H7 (cell line): ENCODE measurements at regions not wholly inside any gene's neighbourhood (a gene's known extent, or its start where the extent isn't known, plus 50 kb on each side); places are given as distances from the start of the nearest gene placed in this dataset.
"Not testable (repeated sequence)": the region's sequence is repeated elsewhere in the genome, so short reads cannot be mapped to it uniquely, and the experiment has no call there.

Experiments
- DNase-seq: peaks from one replicate; pipeline ENCODE4 v3.0.0; 2012
- H3K27me3 ChIP-seq: 2 replicates; pipeline ENCODE4 v1.6.0; 2011; ENCODE audit warnings: mild to moderate bottlenecking, low read length; ENCODE audit not compliant: control insufficient read depth, insufficient read depth
- H3K36me3 ChIP-seq: replicated peaks from 2 replicates; pipeline ENCODE4 v1.5.1; 2011; ENCODE audit warnings: low read length; ENCODE audit not compliant: control insufficient read depth, insufficient read depth
- H3K4me3 ChIP-seq: 2 replicates; pipeline ENCODE4 v1.5.1; 2011; ENCODE audit warnings: low read depth, mild to moderate bottlenecking, control low read depth, low read length, moderate library complexity; ENCODE audit not compliant: insufficient read depth

DNA sequence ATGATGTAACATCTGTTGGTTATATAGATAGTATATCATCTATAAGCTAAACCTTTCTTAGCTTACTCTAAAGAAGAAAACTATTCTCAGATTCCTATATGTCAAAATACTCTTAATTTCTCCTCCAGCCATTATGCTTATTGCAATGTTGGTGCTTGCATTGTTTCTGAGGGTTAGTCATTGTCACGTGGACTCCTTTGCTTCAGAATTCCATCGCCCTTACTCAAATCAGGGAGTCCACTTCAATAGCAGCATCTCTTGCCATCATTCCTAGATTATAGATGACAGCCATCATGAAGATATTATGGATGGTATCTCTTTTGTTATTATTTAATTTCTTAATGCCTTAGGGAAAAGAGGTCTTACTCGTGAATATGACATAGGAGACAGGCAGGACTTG lies 776.1 kb downstream of the TENT5A start:
- no peak for DNase-seq
- Histone ChIP-seq H3K36me3 (no peaks in the 10 kb centered on the region), H3K4me3 (no peak overlapping the region), H3K27me3 (no peaks in the 10 kb centered on the region)

- H3K36me3 ChIP-seq, result no peaks in the 10 kb centered on the region
- H3K27me3 ChIP-seq, result no peaks in the 10 kb centered on the region
- no peak for DNase-seq
- no peak overlapping the region for H3K4me3 ChIP-seq
Measured at GRCh38 chr6:80974579-80974978, 777.9 kb downstream of the TENT5A start.

- H3K36me3 ChIP-seq, result no peaks in the 10 kb centered on the region
- H3K27me3 ChIP-seq, result no peaks in the 10 kb centered on the region
- H3K4me3 ChIP-seq, result no peak overlapping the region
- DNase-seq, result no peak
Measured at GRCh38 chr6:80969439-80969838, 783.0 kb downstream of the TENT5A start.

DNA sequence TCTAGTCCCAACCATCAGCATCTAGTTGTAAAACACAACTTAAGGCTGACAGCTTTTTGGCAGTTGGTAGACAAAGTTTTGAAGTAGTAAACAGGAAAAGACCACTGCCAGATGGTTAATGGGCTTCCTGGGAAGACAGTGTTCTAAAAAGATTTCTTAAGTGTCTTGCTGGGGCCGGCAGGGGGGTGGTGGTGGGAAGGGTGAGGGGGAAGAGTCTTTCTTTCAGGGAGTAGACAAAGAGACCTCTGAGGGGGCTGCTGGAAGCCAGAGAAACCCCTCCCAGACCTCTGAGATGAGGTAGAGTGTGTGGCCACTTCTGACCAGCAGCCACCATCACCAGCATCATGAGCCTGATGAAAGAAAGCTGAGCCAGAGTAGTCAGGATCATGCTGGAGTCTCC lies 784.9 kb downstream of the TENT5A start:
- H3K4me3 ChIP-seq, result no peak overlapping the region
- H3K27me3 ChIP-seq, result no peaks in the 10 kb centered on the region
- DNase-seq, result no peak
- no peaks in the 10 kb centered on the region for H3K36me3 ChIP-seq

GRCh38 chr6:80962382-80962781 lies 790.1 kb downstream of the TENT5A start:
- no peak for DNase-seq
- no peaks in the 10 kb centered on the region for H3K27me3 ChIP-seq
- no peak overlapping the region for H3K4me3 ChIP-seq
- no peaks in the 10 kb centered on the region for H3K36me3 ChIP-seq

- DNase-seq, result no peak
- Histone ChIP-seq H3K4me3 (no peak overlapping the region), H3K36me3 (no peaks in the 10 kb centered on the region), H3K27me3 (no peaks in the 10 kb centered on the region)
Measured at GRCh38 chr6:80961166-80961565, 791.3 kb downstream of the TENT5A start.

- H3K36me3 ChIP-seq, result no peaks in the 10 kb centered on the region
- no peak overlapping the region for H3K4me3 ChIP-seq
- no peak for DNase-seq
- no peaks in the 10 kb centered on the region for H3K27me3 ChIP-seq
Measured at GRCh38 chr6:80959034-80959433, 793.4 kb downstream of the TENT5A start.

- no peak for DNase-seq
- Histone ChIP-seq H3K36me3 (no peaks in the 10 kb centered on the region), H3K27me3 (no peaks in the 10 kb centered on the region)
Measured at GRCh38 chr6:80956898-80957297, 795.6 kb downstream of the TENT5A start.

GRCh38 chr6:80952479-80952878 lies 800.0 kb downstream of the TENT5A start:
- H3K36me3 ChIP-seq, H3K27me3 ChIP-seq, H3K4me3 ChIP-seq, DNase-seq: not testable (repeated sequence)

More at GRCh38 chr6:80956898-80957297, 795.6 kb downstream of the TENT5A start:
- H3K4me3 ChIP-seq, result no peak overlapping the region

DNA sequence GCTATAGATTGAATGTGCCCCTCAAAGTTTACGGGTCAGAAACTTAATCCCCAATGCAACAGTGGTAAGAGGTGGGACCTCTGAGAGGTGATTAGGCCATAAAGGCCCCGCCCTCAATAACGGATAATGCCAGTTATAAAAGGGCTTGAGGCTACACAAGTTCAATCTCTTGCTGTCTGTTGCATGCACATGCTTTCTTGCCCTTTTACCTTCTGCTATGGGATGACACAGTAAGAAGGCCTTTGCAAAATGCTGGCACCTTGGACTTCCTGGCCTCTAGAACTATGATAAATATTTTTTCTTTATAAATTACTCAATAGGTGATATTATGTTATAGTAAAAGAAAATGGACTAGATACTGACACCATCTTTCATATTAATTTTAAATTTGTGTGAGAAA lies 806.1 kb downstream of the TENT5A start:
- no peaks in the 10 kb centered on the region for H3K36me3 ChIP-seq
- DNase-seq, result no peak
- H3K4me3 ChIP-seq, result no peak overlapping the region
- H3K27me3 ChIP-seq, result no peaks in the 10 kb centered on the region

DNA sequence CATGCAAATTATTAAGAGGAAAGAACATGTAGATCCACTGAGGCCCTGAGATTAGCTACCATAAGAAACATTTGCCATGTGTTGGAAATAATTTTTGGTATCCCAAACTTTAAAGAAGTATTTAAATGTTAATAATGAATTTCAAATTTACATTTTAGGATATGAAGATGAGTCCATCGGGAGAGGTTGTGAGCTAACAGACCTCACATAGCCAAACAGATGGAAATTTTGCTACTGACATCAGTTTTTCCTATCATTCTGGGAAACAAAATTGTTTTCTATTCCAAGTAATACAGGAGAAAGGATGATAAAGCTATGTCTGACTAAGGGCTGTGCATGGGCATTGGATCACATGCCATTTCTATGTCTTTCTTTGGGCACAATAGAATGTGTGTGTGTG lies 809.6 kb downstream of the TENT5A start:
- Histone ChIP-seq H3K4me3 (no peak overlapping the region), H3K27me3 (no peaks in the 10 kb centered on the region), H3K36me3 (no peaks in the 10 kb centered on the region)
- DNase-seq, result no peak

- H3K27me3 ChIP-seq, result no peaks in the 10 kb centered on the region
- H3K4me3 ChIP-seq, result no peak overlapping the region
- no peak for DNase-seq
- no peaks in the 10 kb centered on the region for H3K36me3 ChIP-seq
Measured at GRCh38 chr6:80940976-80941375, 811.5 kb downstream of the TENT5A start.

- DNase-seq, result no peak
- H3K27me3 ChIP-seq, result no peaks in the 10 kb centered on the region
- no peak overlapping the region for H3K4me3 ChIP-seq
- H3K36me3 ChIP-seq, result no peaks in the 10 kb centered on the region
Measured at GRCh38 chr6:80940571-80940970, 811.9 kb downstream of the TENT5A start.

DNA sequence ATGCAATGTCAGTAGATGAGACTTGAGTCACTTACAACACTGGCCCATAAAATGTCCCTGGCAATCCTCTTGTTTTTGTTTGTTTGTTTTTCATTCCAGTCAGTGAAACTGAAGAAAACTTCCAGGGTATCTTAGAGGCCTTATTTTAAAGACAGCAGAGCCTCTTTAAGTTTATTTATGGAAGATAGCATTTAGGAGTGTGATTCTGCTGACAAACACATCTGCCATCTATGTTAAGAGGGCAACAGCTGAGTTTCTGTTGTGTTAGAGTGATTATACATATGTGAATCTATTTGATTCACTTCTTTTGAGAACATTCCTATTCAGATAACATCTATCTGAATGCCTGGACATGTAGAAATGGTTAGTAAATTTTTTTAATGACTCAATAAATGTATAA lies 812.6 kb downstream of the TENT5A start:
- H3K27me3 ChIP-seq, result no peaks in the 10 kb centered on the region
- no peaks in the 10 kb centered on the region for H3K36me3 ChIP-seq
- no peak for DNase-seq
- no peak overlapping the region for H3K4me3 ChIP-seq

DNA sequence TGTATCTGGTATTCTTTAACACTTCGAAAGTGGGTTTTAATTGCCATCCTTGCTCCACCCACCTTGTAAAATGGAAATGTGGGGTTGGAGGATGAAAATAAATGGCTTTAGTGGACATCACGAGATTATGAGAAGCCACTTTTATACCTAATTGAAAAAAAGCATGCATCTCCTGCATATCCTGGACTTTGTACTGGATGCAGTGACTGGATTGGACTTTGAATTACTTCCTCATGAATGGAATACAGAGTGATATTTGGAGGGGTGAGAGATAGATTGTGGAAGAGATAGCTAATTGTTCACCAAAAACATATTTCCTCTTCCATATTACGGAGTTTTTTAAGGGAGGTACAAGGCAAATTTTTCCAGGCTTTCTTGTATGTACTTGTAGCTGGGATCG lies 813.0 kb downstream of the TENT5A start:
- no peak for DNase-seq
- no peak overlapping the region for H3K4me3 ChIP-seq
- no peaks in the 10 kb centered on the region for H3K27me3 ChIP-seq
- no peaks in the 10 kb centered on the region for H3K36me3 ChIP-seq

- H3K4me3 ChIP-seq, result no peak overlapping the region
- no peaks in the 10 kb centered on the region for H3K27me3 ChIP-seq
- H3K36me3 ChIP-seq, result no peaks in the 10 kb centered on the region
- DNase-seq, result no peak
Measured at GRCh38 chr6:80938131-80938530, 814.4 kb downstream of the TENT5A start.
